ENCODE measurements at regions not wholly inside any gene's neighbourhood (a gene's known extent, or its start where the extent isn't known, plus 50 kb on each side); places are given as distances from the start of the nearest gene placed in this dataset.

DNA sequence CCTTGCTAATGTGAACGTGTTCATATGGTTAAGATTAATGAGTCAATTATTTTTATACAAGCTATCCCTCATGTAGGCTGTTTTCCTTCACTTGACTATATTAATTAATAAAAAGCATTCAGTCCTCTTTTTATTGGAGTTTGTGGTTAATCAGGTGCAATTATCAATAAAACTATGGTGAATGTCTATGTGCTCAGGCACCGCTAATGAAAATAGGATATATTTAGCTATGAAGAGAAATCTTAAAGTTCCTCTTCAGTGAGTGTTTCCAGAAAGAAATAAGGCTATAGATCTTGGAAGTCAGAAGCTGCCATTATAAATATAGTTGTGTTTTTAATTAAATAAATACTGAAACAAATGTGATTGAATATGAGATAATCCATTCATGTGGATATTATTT is 422.1 kb downstream of the DMAC1 start:
- H3K36me3 ChIP-seq: no peaks in the 10 kb centered on the region
- no peaks in the 10 kb centered on the region for H3K27me3 ChIP-seq
- no peak for DNase-seq
- WGBS, 2 donors (ENCODE audit: low coverage in 1 of 2): 83 to 84% methylated on average over 2 of the region's 2 CpGs
- intact Hi-C loops (cut with DNase I; ENCODE audit: low total_unique reads) (no loop called here), in situ Hi-C loops (cut with MboI; ENCODE audit: low pct_ligation_motif_present in 1 of 4, low pct_unique_long_range_greater_than_20kb in 1 of 4, low sequenced_read_pairs in 3 of 4) (no loop called here)
- H3K4me3 ChIP-seq: no peak overlapping the region
- H3K4me1 ChIP-seq: no peaks in the 10 kb centered on the region
- H3K27ac ChIP-seq: no peak overlapping the region
- TF ChIP-seq POLR2A (IDR thresholded peaks at IDR 0.05): no peak
- TF ChIP-seq, protein P1, sequence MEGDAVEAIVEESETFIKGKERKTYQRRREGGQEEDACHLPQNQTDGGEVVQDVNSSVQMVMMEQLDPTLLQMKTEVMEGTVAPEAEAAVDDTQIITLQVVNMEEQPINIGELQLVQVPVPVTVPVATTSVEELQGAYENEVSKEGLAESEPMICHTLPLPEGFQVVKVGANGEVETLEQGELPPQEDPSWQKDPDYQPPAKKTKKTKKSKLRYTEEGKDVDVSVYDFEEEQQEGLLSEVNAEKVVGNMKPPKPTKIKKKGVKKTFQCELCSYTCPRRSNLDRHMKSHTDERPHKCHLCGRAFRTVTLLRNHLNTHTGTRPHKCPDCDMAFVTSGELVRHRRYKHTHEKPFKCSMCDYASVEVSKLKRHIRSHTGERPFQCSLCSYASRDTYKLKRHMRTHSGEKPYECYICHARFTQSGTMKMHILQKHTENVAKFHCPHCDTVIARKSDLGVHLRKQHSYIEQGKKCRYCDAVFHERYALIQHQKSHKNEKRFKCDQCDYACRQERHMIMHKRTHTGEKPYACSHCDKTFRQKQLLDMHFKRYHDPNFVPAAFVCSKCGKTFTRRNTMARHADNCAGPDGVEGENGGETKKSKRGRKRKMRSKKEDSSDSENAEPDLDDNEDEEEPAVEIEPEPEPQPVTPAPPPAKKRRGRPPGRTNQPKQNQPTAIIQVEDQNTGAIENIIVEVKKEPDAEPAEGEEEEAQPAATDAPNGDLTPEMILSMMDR (IDR thresholded peaks at IDR 0.05): no peak
- H3K9me3 ChIP-seq: no peaks in the 10 kb centered on the region

DNA sequence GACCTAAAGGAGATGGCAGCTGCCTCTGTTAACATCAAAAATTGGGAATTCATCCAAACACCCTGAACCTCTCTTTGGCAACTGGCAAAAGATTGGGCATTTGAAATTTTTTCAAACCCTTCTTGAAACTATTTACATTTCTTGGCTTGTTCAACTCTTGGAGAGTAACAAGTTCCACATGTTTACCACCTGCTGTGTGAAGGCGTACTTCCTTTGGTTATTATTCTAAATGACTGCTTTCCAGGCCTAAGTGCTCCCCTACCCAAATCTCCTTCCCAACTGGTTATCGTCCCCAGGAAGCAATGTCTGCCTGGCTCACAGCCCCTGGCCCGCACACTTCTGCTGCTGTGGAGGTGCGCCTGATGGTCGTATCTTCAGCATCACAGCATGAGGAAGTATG is 422.7 kb downstream of the DMAC1 start:
- H3K9me3 ChIP-seq: no peaks in the 10 kb centered on the region
- TF ChIP-seq POLR2A (IDR thresholded peaks at IDR 0.05) (no peak), POLR2AphosphoS5 (IDR thresholded peaks at IDR 0.05) (no peak), EP300 (IDR thresholded peaks at IDR 0.05; ENCODE audit: low read depth) (no peak)
- TF ChIP-seq, protein P1 (IDR thresholded peaks at IDR 0.05): no peak
- no peak overlapping the region for H3K27ac ChIP-seq
- H3K36me3 ChIP-seq: no peaks in the 10 kb centered on the region
- DNase-seq: no peak
- intact Hi-C loops (cut with DNase I; ENCODE audit: low total_unique reads) (no loop called here), in situ Hi-C loops (cut with MboI; ENCODE audit: low pct_ligation_motif_present in 1 of 4, low pct_unique_long_range_greater_than_20kb in 1 of 4, low sequenced_read_pairs in 3 of 4) (no loop called here)
- WGBS, 2 donors (ENCODE audit: low coverage in 1 of 2): 91 to 100% methylated on average over 1 to 5 of the region's 5 CpGs
- H3K4me1 ChIP-seq: no peaks in the 10 kb centered on the region
- H3K27me3 ChIP-seq: no peaks in the 10 kb centered on the region
- no peak overlapping the region for H3K4me3 ChIP-seq

GRCh38 chr9:7376213-7376612 is 423.4 kb downstream of the DMAC1 start:
- DNase-seq: no peak
- H3K4me1 ChIP-seq: no peaks in the 10 kb centered on the region
- no peaks in the 10 kb centered on the region for H3K9me3 ChIP-seq
- TF ChIP-seq, protein P1 (IDR thresholded peaks at IDR 0.05): no peak
- no peak for TF ChIP-seq POLR2AphosphoS5 (IDR thresholded peaks at IDR 0.05)
- TF ChIP-seq POLR2A (IDR thresholded peaks at IDR 0.05): no peak
- in situ Hi-C loops (cut with MboI; ENCODE audit: low pct_ligation_motif_present in 1 of 4, low pct_unique_long_range_greater_than_20kb in 1 of 4, low sequenced_read_pairs in 3 of 4) (no loop called here), intact Hi-C loops (cut with DNase I; ENCODE audit: low total_unique reads) (no loop called here)
- no peak overlapping the region for H3K27ac ChIP-seq
- H3K27me3 ChIP-seq: no peaks in the 10 kb centered on the region
- H3K36me3 ChIP-seq: no peaks in the 10 kb centered on the region
- WGBS, 2 donors (ENCODE audit: low coverage in 1 of 2): 70 to 74% methylated on average over 2 of the region's 2 CpGs
- H3K4me3 ChIP-seq: no peak overlapping the region

- Histone ChIP-seq H3K9me3 (no peaks in the 10 kb centered on the region), H3K27me3 (no peaks in the 10 kb centered on the region), H3K27ac (no peak overlapping the region), H3K36me3 (no peaks in the 10 kb centered on the region), H3K4me3 (no peak overlapping the region), H3K4me1 (peaks cover 0 to 6% (median 0%) of the 10 kb centered on the region in 4 donors)
- 64 to 65% methylated on average over 4 to 5 of the region's 5 CpGs for WGBS, 2 donors (ENCODE audit: low coverage in 1 of 2)
- in situ Hi-C loops (cut with MboI; ENCODE audit: low pct_ligation_motif_present in 1 of 4, low pct_unique_long_range_greater_than_20kb in 1 of 4, low sequenced_read_pairs in 3 of 4) (no loop called here), intact Hi-C loops (cut with DNase I; ENCODE audit: low total_unique reads) (no loop called here)
- DNase-seq: no peak
- TF ChIP-seq, protein P1 (IDR thresholded peaks at IDR 0.05): no peak
- TF ChIP-seq EP300 (IDR thresholded peaks at IDR 0.05; ENCODE audit: low read depth) (no peak), POLR2A (IDR thresholded peaks at IDR 0.05) (no peak), POLR2AphosphoS5 (IDR thresholded peaks at IDR 0.05) (no peak)
These were observed 424.5 kb downstream of the DMAC1 start for GRCh38 chr9:7375013-7375511.
